GM18873 (cell line): ENCODE measurements at regions not wholly inside any gene's neighbourhood (a gene's known extent, or its start where the extent isn't known, plus 50 kb on each side); places are given as distances from the start of the nearest gene placed in this dataset.

Experiments used
- ATAC-seq: cut with Tn5 transposase; IDR thresholded peaks from one replicate; pipeline ENCODE4 v1.9.1; 2021; ENCODE audit warnings: mild to moderate bottlenecking, moderate library complexity, moderate number of reproducible peaks; ENCODE audit not compliant: unreplicated experiment, low FRiP score

DNA sequence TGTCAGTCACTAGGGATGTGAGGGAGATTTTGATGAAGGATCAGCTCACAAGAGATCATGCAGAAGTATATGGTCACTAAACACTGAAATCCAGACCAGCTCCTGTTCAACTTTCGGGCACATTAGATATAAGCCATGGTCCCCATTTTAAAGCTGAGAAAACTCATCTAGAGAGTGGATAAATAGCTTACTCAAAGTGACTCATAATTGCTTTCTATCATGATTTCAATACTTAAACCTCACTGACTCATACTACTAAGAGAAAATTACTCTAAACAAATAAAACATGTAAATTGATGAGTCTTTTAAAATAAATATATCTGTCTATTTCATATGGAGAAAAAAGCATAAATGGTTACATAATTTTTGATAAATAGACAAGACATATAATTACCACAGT, 567.7 kb downstream of the TLR4 start:
- ATAC-seq, result no peak

DNA sequence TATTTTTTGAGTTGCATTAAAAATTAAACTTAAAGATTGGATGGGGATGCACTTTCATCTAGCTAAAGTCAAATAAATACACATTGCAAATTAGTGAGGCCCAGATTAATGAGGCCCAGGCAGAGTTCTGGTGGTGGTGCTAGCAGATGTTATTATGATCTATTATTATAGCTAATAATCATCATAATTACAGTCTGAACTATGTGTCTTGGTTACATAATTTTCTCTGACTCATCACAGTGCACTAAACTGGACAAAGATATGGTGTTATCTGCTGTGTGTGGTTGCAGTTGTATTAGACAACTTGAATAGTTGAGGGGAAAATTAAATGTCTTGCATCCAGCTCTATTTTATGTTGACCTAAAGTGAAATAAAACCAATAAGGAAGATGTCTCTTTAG, 568.8 kb downstream of the TLR4 start:
- ATAC-seq, result no peak

DNA sequence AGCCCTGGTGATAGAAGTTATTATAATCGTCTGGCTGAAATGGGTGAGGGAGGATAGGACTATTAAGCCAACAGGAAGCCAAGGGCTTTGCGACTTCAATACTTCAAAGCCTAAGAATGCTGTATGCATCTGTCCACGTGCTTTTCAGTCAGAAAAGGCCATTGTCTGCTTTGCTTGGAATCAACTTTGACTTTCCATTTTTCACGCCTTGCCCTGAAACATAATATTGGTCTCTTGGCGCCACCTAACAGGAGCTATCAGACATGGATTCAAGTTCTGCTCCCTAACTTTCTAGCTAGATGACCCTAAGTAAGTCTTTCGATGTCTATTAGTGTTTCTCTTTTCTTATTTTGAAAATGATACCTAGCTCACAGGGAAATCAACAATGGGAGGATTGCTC, 572.6 kb downstream of the TLR4 start:
- no peak for ATAC-seq

DNA sequence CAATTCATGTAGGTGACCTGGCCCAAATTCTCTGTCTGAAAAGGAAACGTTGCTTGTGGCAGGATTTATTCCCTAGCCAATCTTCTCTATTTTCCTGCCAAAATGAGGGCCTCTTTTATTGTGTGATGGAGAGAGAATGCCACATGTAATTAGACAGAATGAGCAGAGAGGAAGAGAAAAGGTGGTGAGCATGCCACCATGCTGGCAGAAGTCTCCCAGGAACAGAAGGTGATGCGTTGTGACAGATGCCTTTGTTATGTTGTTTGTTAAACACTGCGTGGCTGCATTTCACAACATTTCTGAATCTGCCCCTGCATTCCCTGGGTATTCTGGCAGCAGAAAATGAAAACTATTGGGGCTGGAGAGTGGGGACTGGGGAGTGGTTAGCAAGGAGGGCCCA, 577.6 kb downstream of the TLR4 start:
- no peak for ATAC-seq

DNA sequence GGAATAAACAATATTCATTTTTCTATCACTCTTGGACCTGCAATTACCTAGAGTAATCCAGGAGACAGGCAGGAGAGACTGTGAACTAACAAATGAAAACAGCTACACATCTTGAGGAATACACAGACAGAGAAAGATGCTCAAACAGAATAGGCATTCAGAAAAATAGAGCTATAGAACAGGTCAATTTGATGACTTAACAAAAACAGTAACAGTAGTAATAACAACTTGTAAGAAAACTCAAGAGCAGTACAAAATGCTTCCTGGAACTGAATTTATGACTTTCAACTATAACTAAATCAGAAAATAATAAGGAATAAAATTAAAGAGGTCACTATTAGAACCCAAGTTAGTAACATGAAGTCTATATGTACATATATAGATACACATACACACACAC, 579.3 kb downstream of the TLR4 start:
- no peak for ATAC-seq

DNA sequence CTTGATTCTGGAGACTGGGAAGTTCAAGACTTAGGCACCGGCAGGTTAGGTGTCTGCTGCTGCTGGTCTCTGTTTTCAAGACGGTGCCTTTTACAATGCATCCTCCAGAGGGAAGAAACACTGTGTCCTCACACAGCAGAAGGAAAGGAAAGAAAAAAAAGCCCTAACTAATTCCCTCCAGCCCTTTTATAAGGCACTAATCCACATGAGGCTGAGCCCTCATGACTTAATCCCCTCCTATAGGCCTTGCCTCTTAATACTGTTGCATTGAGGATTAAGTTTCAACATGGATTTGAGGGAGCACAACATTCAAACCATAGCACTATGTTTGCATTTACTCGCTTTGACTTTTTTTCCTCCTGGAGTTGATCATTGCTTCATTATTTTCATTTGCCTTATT, 585.9 kb downstream of the TLR4 start:
- ATAC-seq, result no peak

DNA sequence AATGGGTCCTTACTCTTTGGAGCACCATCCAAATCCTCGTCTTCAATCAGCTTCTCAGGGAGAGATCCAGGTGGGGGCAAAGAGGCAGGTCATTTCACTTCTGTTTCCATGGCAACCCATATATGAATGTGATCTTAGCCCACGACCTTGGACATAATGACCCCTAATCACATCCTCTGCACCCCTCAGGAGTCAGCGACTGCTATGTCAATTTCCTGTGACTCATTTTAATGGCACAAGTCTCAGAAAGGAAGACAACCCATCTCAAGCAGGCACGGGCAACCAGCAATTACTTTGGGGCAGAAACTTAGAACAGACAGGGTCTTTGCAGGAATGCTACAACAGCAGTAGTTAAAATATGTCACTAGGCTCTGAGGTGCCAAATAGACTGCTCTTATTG, 591.2 kb downstream of the TLR4 start:
- no peak for ATAC-seq

DNA sequence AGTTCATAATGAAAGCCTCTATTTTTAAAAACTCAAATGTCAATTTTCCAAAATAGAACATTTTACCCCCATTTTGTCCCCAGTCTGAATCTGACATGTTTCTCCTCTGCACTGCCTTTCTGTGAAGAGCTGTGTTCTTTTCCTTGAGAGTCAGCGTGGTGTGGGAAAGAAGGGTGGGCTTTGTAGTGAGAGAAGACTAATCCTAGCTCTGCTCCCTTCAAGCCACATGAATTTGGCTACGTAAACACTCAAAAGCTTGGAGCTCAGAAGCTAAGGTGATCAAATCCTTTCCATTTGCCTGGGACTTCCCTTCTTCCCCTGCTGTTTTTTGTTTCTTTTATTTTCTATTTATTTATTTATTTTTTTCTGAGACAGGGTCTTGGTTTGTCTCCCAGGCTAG, 598.5 kb downstream of the TLR4 start:
- ATAC-seq, result no peak

DNA sequence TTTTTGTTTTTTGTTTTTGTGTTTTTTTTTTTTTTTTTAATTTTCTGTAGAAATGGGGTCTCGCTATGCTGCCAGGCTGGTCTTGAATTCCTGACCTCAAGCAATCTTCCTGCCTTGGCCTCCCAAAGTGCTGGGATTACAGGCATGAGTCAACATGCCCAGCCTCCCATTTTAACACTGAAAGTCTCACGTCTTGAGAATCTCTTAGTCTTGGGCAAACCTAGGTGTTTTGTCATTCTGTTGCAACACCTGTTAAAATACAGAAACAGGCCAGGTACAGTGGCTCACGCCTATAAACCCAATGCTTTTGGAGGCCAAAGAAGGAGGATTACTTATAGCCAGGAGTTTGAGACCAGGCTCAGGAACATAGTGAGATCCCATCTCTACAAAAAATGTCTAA, 599.0 kb downstream of the TLR4 start:
- no peak for ATAC-seq

DNA sequence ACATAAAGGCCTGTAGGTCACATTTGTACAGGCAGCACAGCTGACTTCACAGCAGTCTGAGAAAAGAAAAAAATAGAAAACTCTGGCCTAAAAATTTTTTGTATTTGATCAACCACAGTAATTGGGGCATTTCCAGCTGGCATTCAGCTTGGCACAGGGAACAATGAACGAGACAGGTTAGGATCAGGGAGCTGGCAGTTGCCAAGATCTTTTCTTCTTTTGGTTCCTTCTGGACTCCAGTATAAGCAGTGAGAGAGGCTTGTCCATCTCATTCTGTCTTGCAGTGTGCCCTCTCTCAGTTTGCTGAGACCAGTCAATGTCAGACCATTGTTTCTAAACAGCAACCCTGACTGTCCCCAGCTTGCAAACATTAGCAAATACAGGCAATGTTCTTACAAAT, 601.1 kb downstream of the TLR4 start:
- ATAC-seq, result no peak

DNA sequence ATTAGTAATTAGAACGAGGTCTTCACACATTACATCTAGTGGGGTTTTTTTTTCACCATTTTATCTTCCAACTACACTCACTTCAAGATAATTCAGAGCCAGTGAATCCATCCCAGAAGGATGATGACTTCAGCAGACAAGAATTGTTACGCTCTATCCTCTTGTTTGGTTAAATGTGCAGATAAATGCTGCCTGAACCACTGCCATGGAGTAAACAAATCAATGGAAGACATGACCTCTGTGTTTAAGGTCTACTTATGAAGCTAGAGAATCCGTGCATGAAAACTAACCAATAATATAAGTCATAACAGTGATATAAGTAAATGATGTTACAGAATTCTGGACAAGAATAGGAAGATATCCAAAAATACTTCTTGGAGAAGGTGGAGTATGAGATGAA, 602.6 kb downstream of the TLR4 start:
- ATAC-seq, result no peak

DNA sequence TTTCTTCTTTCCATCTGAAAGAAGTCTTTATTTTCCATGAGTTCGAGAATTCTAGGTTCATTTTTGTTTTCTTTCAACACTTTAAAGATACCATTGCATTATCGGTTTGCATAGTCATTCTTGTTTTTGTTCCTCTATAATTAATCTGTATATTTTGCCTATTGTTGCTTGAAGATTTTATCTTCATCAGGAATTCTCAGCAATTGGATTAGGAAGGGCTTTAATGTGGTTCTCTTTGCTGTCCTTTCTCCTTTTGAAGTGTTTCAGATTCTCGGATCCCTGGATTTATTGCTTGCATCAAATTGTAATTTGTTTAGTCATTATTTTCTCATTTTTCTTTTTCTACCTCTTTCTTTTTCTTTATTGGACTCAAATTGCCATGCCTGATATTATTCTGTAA, 609.8 kb downstream of the TLR4 start:
- ATAC-seq, result no peak

DNA sequence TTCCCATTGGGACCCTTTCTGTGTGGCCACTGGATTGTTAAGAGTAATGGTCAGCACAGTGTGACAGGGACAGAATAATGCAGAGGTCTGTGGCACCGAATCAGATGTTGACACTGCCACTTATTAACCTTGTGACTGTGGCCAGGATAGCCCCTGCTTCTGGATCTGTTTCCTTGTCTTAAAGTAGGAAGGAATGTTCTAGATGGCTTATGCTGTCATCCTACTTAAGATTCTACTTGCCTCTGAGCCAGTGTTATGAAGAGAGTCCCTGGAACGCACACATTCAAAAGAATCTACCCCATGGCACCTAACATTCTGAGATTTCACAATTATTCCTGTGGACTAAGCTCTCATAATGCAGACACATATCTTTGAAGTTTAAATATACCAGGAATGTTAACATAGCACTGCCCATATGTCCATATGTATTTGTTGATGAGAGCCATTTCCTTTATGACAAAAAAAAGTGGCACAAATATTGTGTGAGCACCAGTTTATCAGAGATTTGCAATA, 612.7 kb downstream of the TLR4 start:
- no peak for ATAC-seq

DNA sequence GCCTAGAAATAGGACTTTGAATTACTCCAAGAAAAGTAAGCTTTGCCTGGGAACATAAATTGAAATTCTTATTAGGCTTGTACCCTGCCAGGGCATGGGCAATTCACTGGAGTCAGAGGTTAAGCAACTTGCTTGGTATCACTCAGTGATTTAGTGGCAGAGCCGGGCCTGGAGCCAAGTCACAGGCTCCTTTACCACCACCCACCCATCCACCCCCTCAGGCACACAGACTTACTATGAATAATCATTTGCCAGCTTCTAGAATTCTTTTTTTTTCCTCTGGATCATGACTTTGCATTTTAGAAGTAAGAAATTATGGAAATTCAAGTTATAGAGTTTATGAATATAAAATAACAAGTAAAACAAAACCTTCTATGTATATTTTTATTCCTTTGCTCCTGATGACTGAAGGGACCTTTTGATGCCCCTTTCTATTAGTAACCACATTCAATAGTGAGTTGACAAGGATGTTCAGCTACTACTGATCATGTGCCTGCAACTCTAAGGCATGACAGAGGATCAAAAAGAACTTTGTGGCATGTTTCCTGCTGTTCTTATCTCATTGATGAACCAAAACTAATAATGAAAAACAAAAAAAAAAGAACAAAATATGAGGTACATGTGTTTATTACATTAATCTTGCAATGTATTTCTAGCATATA, 614.7 kb downstream of the TLR4 start:
- no peak for ATAC-seq

DNA sequence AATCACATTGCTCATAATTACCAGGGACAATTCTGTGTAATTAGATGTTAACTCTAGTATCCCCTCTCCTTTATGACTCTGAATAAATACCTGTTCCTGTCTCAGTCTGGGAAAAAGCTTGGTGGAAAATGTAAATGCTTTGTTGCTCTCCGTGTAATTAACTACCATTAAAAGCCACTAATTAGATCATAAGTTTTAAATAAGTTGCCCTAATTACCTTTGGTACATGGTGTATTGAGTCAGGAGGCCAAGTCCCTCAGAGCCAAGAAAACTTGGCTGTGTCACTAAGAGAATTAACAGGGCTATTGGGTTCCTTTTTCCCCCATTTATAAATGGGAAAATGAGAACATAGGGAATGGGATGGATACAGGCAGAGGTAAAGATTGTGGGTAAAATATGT, 617.6 kb downstream of the TLR4 start:
- ATAC-seq, result no peak

DNA sequence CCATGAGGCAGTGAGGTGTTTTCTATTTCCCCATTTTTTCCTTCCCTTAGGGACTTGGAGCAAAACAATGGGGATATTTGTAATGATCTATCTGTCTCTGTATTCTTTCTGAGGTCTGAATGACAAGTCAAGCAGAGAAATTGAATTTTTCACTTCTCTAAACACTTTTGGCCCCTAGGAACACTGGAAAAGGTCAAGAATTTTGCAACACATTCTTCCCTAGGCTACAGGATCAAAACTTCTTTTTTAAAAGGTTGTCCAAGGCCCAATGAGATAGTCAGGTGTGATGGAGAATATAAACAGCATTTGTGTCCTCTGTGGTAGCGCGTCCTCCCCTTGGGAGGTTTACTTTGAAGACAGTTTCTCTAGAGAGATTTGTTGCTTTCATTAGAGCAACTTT, 620.5 kb downstream of the TLR4 start:
- no peak for ATAC-seq

DNA sequence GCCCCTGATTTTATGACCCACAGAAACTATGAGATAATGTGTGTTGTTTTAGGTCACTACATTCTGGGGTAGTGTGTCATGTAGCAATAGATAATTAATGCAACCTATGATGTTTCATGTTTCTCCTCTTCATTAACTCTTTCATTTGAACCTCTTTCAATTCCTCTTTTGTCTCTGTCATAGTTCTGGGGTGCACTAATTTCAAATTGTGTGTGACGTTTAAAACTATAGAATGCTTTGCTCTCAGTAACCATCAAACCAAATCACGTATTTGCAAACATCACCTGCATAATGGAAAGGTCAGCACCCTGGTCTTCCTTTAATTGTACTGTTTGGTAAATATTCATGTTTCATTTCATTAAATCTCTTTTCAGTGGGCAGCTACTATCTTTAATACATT, 621.6 kb downstream of the TLR4 start:
- no peak for ATAC-seq

DNA sequence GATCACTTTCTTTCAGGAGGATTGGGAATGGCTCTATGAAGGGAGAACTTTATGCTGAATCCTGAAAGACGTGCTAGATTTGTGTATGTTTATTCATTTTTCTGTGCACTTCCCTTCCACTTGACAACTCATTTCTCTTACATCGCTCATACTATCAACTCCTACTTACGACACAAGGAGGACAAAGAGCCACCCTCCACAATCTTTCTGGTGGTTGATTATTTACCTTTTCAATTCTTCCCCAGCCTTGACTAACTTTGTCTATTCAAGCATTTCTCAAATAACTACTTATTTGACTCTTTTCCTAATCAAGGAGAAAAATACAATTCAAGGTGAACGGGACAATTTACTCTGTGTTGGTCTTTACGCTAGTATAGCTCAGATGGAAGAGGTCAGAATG, 622.1 kb downstream of the TLR4 start:
- no peak for ATAC-seq

DNA sequence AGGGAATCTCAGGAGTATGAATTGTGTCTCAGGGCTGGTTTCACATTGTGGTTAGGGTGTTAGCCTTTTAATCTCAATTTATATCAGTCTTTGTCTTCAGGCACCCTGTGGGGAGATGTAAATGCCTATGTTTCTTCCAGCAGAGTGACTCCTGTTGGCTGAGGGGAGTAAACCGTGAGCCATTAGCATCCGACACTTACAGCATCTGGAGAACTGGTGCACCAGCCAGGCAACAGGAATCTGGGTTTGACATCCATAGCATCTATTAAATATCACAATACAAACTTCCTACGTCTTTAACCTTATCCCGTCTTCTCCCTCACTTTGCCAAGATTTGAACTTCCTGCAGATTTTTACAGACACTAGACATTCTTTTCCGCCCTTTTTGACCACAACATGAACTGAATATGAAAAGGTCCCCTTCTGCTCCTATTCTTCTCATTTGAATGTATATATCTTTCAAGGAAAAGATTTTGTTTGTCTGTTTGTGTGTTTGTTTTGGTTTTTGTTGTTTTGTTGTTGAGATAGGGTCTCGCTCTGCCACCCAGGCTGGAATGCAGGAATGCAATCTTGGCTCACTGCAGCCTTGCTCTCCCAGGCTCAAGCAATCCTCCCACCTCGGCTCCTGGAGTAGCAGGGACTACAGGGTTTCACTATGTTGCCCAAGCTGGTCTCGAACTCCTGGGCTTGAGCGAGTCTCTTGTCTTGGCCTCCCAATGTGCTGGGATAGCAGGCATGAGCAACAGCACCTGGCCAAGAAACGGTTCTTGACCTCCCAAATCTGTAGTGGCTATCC, 626.2 kb downstream of the TLR4 start:
- ATAC-seq, result no peak

DNA sequence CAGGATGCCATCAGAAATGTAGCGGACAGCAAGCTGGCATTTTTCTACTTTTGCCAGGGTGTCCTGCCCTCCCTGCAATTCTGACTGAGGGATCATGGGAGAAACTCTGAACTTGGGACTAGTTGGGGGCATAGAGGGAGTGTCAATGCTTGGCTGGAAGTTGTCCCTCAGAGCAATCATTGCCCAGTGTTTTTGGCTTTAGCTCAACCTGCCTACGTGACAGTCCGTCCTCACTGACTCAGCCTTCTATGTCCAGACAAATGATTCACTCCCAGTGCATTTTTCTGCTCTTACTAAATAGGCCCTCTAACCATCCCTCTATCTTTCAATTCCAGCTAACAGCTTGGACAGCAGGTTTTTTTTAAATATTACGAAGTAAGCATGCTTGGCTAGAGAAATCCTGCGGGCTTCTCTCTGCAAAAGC, 627.4 kb downstream of the TLR4 start:
- no peak for ATAC-seq

DNA sequence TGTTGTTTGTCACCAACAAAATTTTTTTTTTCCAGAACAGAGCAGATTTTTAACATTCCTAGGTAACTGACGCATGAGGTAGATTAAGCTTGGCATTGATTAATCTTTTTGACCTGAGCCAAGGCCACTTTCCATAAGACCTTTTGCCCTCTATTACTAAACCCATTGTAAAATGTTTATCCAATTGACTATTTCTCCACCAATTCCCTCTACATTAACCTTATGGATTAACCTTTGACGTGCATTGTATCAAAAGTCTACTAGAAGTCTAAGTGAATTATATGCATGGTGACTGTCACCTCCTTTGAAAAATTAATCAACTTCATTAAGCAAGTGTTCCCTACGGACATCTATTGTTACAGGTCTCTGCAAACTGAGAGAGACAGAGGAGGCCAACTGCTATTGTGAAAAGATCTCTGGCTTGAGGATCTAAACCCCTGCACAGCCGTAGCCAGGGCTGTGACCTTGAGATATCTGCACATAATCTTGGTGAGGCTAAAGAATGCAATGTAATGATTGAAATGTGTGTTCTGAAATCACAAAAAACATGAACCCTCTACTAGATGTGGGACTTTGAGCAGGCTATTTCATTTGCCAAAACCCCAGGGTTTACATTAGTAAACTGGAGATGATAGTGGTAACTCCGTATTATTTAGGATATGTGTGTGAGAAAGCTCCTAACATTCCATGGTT, 632.2 kb downstream of the TLR4 start:
- ATAC-seq, result no peak

DNA sequence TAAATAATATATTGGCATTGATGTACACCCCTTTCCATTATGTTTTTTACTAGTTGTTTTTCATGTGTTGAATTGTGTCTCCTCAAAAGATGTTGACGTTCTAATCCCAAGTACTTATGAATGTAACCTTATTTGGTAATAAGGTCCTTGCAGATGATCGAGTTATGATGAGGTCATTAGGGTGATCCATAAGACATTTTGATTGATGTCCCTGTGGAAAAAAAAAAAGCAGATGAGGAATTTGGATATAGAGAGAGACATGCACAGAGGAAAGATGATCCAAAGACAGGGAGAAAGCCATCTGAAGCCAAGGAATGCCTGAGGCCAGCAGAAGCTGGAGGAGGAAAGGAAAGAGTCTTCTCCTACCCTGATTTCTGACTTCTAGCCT, 632.7 kb downstream of the TLR4 start:
- ATAC-seq, result no peak
